Loucy (cell line): ENCODE measurements at regions not wholly inside any gene's neighbourhood (a gene's known extent, or its start where the extent isn't known, plus 50 kb on each side); places are given as distances from the start of the nearest gene placed in this dataset.

Source experiments
- CTCF ChIP-seq: fragments of 200-600 bp; sonication (generic); conservative IDR thresholded peaks from 2 replicates; pipeline ENCODE4 v1.5.1; 2014; ENCODE audit warnings: mild to moderate bottlenecking, antibody characterized with exemption, low read length
- EZH2phosphoT487 ChIP-seq: fragments of 200-600 bp; IDR thresholded peaks from 2 replicates; pipeline ENCODE4 v1.6.1; 2018; ENCODE audit warnings: antibody characterized with exemption, mild to moderate bottlenecking, moderate library complexity, borderline replicate concordance

DNA sequence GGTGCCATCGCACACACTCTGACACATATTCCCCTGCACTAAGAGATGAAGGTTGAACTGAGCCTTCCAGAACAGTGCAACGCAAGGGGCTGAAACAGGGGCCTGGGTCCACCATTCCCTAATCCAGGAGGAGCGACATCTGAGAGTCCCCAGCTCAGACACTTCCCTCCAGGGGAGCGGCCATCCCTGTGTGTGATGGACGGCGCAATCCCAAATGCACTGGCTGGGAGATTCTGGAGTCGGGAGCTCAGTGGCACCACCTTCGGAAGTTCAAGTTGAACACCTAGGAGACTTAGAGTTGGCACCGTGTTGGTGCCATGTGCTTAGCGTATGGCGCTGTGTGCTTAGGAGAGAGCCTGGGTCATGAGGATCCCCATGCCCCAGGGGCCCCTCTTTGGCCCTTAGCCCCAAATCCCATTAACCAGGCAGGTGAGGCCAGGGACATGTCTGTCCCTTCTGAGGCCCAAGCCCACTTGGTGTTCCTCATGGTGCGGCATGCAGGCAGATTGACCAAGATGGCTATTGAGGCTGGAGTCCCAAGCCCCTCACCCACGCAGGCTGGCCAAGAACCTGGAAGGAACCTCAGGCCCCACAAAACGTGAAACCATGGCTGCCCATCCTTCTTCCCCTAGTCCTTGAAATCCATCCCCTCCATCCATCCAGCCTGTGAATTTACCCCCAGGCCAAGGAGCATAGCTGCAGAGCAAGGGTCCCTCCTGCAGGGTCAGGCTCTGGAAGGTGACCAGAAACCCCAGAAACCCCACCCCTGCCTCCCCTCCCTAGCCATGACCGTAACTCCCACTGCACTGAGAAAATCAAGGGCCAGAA lies 114.1 kb upstream of the OTOS start:
- TF ChIP-seq CTCF (no peak), EZH2phosphoT487 (no peak)
